ENCODE measurements at regions not wholly inside any gene's neighbourhood (a gene's known extent, or its start where the extent isn't known, plus 50 kb on each side); places are given as distances from the start of the nearest gene placed in this dataset.

DNA sequence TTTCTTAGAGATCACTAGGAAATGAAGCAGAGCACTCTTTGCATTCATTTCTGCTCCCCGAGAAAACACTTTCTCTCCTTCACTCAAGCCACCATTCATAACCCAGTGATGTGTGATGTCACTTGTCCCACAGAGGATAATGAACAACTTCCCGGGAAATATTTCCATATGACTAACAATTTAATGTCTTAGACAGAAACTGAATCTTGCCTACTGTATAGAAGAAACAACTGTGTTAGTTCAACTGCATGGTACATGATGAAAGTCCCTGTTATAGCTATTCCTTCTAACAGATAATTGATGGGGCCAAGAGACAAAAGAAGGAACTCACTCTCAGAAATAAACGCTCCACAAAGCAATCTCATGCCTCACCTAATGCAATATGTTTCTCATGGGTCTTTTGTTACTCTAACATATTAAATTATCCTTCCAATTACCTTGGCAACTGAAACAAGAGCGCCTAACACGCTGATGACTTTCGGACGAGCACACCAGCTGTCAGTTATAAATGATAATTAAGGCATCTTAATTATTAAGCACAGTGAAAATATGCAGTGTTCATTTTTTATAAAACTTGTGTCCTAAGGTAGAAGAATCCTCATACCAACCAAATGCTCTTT is 113.7 kb upstream of the TLR3 start:
- Histone ChIP-seq H3K27ac (ENCODE audit: low read depth, low read length, poor library complexity, severe bottlenecking) (no peak overlapping the region), H3K4me1 (ENCODE audit: insufficient read depth, low read length, poor library complexity, severe bottlenecking) (no peaks in the 10 kb centered on the region), H3K9me3 (ENCODE audit: low read depth, low read length, poor library complexity, severe bottlenecking) (no peaks in the 10 kb centered on the region), H3K36me3 (ENCODE audit: insufficient read depth, low read length, poor library complexity, severe bottlenecking) (no peaks in the 10 kb centered on the region), H3K27me3 (replicated peaks; ENCODE audit: insufficient read depth, low read depth, low read length, poor library complexity) (peaks cover 31% of the 10 kb centered on the region), H3K4me3 (ENCODE audit: low read depth, low read length, poor library complexity, severe bottlenecking) (no peak overlapping the region)
- ChIA-PET POLR2A (ENCODE audit: low non-redundant PET) (no interaction called here), CTCF (no interaction called here)
- BruUV-seq (replicated peaks) = no TSS peak
- intact Hi-C loops (cut with micrococcal nuclease; ENCODE audit: unreplicated experiment) = no loop called here
- DNase-seq (ENCODE audit: low spot score) = no peak
- TF ChIP-seq, protein P1, sequence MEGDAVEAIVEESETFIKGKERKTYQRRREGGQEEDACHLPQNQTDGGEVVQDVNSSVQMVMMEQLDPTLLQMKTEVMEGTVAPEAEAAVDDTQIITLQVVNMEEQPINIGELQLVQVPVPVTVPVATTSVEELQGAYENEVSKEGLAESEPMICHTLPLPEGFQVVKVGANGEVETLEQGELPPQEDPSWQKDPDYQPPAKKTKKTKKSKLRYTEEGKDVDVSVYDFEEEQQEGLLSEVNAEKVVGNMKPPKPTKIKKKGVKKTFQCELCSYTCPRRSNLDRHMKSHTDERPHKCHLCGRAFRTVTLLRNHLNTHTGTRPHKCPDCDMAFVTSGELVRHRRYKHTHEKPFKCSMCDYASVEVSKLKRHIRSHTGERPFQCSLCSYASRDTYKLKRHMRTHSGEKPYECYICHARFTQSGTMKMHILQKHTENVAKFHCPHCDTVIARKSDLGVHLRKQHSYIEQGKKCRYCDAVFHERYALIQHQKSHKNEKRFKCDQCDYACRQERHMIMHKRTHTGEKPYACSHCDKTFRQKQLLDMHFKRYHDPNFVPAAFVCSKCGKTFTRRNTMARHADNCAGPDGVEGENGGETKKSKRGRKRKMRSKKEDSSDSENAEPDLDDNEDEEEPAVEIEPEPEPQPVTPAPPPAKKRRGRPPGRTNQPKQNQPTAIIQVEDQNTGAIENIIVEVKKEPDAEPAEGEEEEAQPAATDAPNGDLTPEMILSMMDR (conservative IDR thresholded peaks at IDR 0.05; ENCODE audit: low read depth, low read length) = no peak
- TF ChIP-seq EZH2 (IDR thresholded peaks at IDR 0.05; ENCODE audit: borderline replicate concordance, low read depth, low read length, poor library complexity, severe bottlenecking) = no peak

DNA sequence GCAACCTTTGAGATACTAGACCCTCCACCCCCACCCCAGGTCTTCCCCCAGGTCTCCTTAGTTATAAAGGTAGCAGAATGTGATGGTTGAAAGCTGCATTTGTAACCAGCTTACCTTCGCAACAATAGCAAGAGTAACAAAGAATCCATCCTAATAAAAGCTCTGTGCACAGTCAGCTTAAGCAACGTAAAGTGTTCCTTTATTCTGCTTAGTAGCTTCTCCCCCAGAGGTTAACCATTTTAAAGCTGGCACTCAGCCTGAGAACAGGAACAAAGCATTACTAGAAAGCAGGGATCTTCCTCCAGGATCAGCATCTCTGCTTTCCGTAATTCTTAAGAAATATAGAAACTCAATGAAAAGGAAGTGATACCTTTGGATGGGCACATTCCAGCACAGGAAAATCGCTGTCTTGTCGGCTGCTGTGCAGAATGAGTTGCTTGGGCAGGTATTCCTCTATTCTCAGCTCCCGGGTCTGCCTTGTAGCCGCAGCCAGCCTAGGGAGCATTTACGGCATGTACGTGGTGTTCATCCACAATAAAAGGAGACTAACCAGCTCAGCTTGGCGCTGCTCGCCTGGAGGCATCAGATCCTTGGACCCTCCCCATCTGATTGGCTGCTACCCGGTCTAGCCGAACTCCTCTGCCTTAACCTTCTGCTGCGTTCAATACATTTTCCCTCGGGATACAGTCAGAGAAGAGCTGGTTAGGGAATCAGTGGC is 113.0 kb upstream of the TLR3 start:
- ChIA-PET POLR2A (ENCODE audit: low non-redundant PET) (no interaction called here), CTCF (no interaction called here)
- H3K27me3 ChIP-seq (replicated peaks; ENCODE audit: insufficient read depth, low read depth, low read length, poor library complexity) = peaks cover 27% of the 10 kb centered on the region
- no peaks in the 10 kb centered on the region for H3K4me1 ChIP-seq (ENCODE audit: insufficient read depth, low read length, poor library complexity, severe bottlenecking)
- intact Hi-C loops (cut with micrococcal nuclease; ENCODE audit: unreplicated experiment) = no loop called here
- H3K9me3 ChIP-seq (ENCODE audit: low read depth, low read length, poor library complexity, severe bottlenecking) = no peaks in the 10 kb centered on the region
- H3K36me3 ChIP-seq (ENCODE audit: insufficient read depth, low read length, poor library complexity, severe bottlenecking) = no peaks in the 10 kb centered on the region
- H3K27ac ChIP-seq (ENCODE audit: low read depth, low read length, poor library complexity, severe bottlenecking) = no peak overlapping the region
- no peak for DNase-seq (ENCODE audit: low spot score)
- BruUV-seq (replicated peaks) = no TSS peak
- no peak overlapping the region for H3K4me3 ChIP-seq (ENCODE audit: low read depth, low read length, poor library complexity, severe bottlenecking)
- TF ChIP-seq, protein P1 (conservative IDR thresholded peaks at IDR 0.05; ENCODE audit: low read depth, low read length) = no peak
- TF ChIP-seq EZH2 (IDR thresholded peaks at IDR 0.05; ENCODE audit: borderline replicate concordance, low read depth, low read length, poor library complexity, severe bottlenecking) = no peak

DNA sequence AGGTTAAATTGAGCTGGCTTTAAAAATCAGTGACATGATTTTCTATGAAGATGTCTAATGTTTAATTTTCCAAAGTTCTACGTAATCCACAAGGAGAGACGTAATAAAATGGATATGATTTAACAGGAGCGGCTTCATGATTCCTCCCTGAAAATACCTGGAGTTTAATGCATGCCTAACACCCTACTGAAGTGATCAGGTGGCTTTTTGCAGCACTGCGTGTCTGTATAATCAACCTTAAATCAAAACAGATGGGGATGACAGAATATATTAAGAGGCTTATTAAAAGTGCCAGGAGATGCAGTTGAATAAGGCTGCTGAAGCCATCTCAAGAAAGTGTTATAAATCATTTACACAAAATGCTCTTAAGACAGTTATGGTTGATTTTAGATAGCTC is 112.4 kb upstream of the TLR3 start:
- Histone ChIP-seq H3K4me3 (ENCODE audit: low read depth, low read length, poor library complexity, severe bottlenecking) (no peak overlapping the region), H3K4me1 (ENCODE audit: insufficient read depth, low read length, poor library complexity, severe bottlenecking) (no peaks in the 10 kb centered on the region), H3K27me3 (replicated peaks; ENCODE audit: insufficient read depth, low read depth, low read length, poor library complexity) (peaks cover 27% of the 10 kb centered on the region), H3K27ac (ENCODE audit: low read depth, low read length, poor library complexity, severe bottlenecking) (no peak overlapping the region), H3K9me3 (ENCODE audit: low read depth, low read length, poor library complexity, severe bottlenecking) (no peaks in the 10 kb centered on the region), H3K36me3 (ENCODE audit: insufficient read depth, low read length, poor library complexity, severe bottlenecking) (no peaks in the 10 kb centered on the region)
- BruUV-seq (replicated peaks) = no TSS peak
- intact Hi-C loops (cut with micrococcal nuclease; ENCODE audit: unreplicated experiment) = no loop called here
- POLR2A ChIA-PET (ENCODE audit: low non-redundant PET) = no interaction called here
- CTCF ChIA-PET = no interaction called here
- no peak for TF ChIP-seq EZH2 (IDR thresholded peaks at IDR 0.05; ENCODE audit: borderline replicate concordance, low read depth, low read length, poor library complexity, severe bottlenecking)
- TF ChIP-seq, protein P1 (conservative IDR thresholded peaks at IDR 0.05; ENCODE audit: low read depth, low read length) = no peak
- DNase-seq (ENCODE audit: low spot score) = no peak

Measured in A673 (cell line).